Activated CD8-positive, alpha-beta T cell treated with anti-CD3 and anti-CD28 coated beads for 36 hours (primary cell): ENCODE measurements at regions not wholly inside any gene's neighbourhood (a gene's known extent, or its start where the extent isn't known, plus 50 kb on each side); places are given as distances from the start of the nearest gene placed in this dataset.

Source experiments
- ATAC-seq: fragments of 200-7000 bp; cut with Tn5 transposase; one replicate; pipeline ENCODE4 v1.10.0; 2021; ENCODE audit warnings: mild to moderate bottlenecking, moderate library complexity
- CTCF ChIA-PET: fragments of 350-600 bp; sonication (Branson Sonifier 250); formaldehyde crosslinking; loops from one replicate; lab custom pipeline; 2021; ENCODE audit warnings: antibody characterized with exemption; lab: Charles Lee
- POLR2A ChIA-PET: fragments of 350-600 bp; sonication (Branson Sonifier 250); formaldehyde crosslinking; loops from one replicate; lab custom pipeline; 2021; ENCODE audit warnings: antibody characterized with exemption; lab: Charles Lee
- DNase-seq: peaks from one replicate; pipeline ENCODE4 v3.0.0-alpha.2; 2020
- H3K27ac Mint-ChIP-seq: one replicate; pipeline ENCODE4 v1.8.0; 2021; ENCODE audit warnings: mild to moderate bottlenecking, mixed read lengths
- H3K27me3 Mint-ChIP-seq: one replicate; pipeline ENCODE4 v1.8.0; 2021; ENCODE audit warnings: mixed read lengths
- H3K36me3 Mint-ChIP-seq: one replicate; pipeline ENCODE4 v1.8.0; 2021; ENCODE audit warnings: low read depth, mixed read lengths
- H3K4me1 Mint-ChIP-seq: one replicate; pipeline ENCODE4 v1.8.0; 2021; ENCODE audit warnings: low read depth, mixed read lengths
- H3K4me3 Mint-ChIP-seq: one replicate; pipeline ENCODE4 v1.8.0; 2021; ENCODE audit warnings: mild to moderate bottlenecking, moderate library complexity, mixed read lengths
- H3K9me3 Mint-ChIP-seq: one replicate; pipeline ENCODE4 v1.8.0; 2021; ENCODE audit warnings: mixed read lengths
- intact Hi-C: fragments of 100-400 bp; cut with micrococcal nuclease; formaldehyde crosslinking; loops from one replicate; pipeline ENCODE4 v1.10.0; 2022
- TF ChIP-seq, protein P1 (sequence below): fragments of 200-600 bp; IDR thresholded peaks from one replicate; pipeline ENCODE4 v1.8.0; 2022; ENCODE audit warnings: antibody characterized with exemption, mild to moderate bottlenecking

DNA sequence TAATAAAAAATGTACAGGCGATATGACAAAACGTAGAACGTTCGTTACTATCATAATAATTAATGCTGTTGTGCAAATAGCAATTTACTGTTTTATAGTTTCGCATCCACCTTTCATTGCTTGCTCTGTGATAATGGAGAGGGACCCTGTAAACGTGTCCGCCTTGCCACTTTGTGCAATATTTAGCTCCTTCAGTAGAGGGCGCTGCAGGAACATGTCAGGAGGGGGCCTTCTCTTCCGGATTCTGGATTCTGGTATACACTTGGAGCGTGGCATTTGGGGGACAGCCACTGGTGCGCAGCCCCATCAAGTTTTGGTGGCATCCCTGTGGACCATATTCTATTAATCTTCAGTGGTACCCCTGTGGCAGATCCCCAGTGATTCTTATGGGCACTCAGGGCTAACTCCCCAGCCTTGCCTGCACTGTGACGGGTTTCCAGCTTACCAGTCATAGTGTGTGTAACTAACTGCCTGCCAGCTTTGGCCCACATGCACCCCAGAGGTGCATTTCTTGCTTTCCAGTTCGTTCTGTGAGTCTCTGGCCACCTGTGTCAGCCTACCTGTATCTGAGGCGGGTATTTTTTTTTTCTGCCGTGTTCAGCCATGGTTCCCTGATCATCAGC is 140.3 kb downstream of the CYRIA start:
- Mint-ChIP-seq H3K4me1 (no peaks in the 10 kb centered on the region), H3K4me3 (no peak overlapping the region), H3K36me3 (no peaks in the 10 kb centered on the region), H3K27me3 (peaks cover 6% of the 10 kb centered on the region), H3K27ac (no peak overlapping the region), H3K9me3 (no peaks in the 10 kb centered on the region)
- TF ChIP-seq, protein P1, sequence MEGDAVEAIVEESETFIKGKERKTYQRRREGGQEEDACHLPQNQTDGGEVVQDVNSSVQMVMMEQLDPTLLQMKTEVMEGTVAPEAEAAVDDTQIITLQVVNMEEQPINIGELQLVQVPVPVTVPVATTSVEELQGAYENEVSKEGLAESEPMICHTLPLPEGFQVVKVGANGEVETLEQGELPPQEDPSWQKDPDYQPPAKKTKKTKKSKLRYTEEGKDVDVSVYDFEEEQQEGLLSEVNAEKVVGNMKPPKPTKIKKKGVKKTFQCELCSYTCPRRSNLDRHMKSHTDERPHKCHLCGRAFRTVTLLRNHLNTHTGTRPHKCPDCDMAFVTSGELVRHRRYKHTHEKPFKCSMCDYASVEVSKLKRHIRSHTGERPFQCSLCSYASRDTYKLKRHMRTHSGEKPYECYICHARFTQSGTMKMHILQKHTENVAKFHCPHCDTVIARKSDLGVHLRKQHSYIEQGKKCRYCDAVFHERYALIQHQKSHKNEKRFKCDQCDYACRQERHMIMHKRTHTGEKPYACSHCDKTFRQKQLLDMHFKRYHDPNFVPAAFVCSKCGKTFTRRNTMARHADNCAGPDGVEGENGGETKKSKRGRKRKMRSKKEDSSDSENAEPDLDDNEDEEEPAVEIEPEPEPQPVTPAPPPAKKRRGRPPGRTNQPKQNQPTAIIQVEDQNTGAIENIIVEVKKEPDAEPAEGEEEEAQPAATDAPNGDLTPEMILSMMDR, result peak; percentile 67
- ChIA-PET CTCF (interaction anchor here (0.8 to 1.9 kb wide), 5 partner anchors 9 to 231 kb away, joined by 3 to 8 read pairs (median 4); no protein-coding TSS in a partner anchor), POLR2A (no interaction called here)
- intact Hi-C loops, result loop anchor here (10.0 kb wide), 1 partner anchor 79 kb away; no protein-coding TSS in a partner anchor
- ATAC-seq (no peak), DNase-seq (peak; percentile 38)

DNA sequence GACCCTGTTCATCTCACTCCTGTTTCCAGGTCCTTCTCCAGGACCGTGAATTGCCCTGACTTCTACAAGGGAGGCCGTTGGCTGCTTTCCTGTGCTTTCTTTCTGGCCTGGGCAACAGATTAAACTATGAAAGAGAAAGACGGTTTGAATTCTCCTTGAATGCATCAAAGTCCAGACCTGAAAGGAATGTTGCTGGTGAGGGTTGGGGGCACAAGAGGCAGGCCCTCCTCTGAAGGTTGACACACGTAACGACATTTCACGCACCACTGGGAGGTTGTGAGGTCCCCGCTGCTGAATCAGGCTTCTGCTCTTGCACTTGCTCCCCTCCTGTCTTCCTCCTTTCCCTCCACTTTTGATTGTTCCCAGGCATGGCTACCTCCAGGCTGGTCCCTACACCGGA is 141.9 kb downstream of the CYRIA start:
- CTCF ChIA-PET, result no interaction called here
- no peak overlapping the region for H3K27ac Mint-ChIP-seq
- intact Hi-C loops, result loop anchor here (10.0 kb wide), 1 partner anchor 81 kb away; no protein-coding TSS in a partner anchor
- no peaks in the 10 kb centered on the region for H3K4me1 Mint-ChIP-seq
- no peak overlapping the region for H3K4me3 Mint-ChIP-seq
- TF ChIP-seq, protein P1, result no peak
- peaks cover 6% of the 10 kb centered on the region for H3K27me3 Mint-ChIP-seq
- DNase-seq, result no peak
- no peaks in the 10 kb centered on the region for H3K36me3 Mint-ChIP-seq
- POLR2A ChIA-PET, result no interaction called here
- H3K9me3 Mint-ChIP-seq, result no peaks in the 10 kb centered on the region
- ATAC-seq, result no peak

DNA sequence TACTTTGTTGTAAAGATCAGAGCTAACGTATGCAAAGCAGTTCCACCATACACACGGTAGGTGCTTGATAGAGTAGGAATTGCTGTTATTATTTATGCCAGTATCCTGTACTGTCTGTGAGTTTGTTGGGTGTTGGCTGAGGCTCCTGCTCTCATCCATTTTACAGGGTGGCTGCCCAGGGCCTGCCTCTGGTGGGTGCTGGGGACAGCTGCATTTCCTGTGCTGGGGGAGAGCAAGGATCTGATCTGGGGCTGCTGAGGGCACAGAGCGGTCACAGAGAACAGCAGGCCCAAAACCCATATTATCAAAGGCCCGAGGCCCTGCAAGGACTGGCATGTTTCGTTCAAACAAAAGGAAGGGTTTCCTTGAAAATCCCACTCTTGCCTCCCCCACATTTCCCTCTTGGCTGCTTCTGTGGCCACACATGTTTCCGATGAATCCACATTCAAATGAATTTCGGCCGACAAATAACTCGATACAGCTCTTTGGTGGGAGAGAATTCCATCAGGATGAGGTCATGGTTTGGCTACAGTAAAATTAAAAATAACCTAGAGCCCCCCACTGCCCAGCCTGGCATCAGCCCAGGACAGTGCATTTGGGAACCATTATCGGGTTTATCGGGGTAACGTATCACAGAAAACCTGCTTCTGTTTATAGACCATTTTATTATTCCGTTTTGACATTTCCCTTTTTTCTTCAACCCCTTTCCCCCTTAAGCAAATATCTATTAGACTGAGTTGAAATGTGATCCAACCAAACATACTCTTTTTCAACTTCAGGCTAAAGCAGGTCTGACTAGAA is 143.4 kb downstream of the CYRIA start:
- Mint-ChIP-seq H3K36me3 (no peaks in the 10 kb centered on the region), H3K9me3 (no peaks in the 10 kb centered on the region), H3K4me3 (no peak overlapping the region), H3K27ac (no peak overlapping the region), H3K27me3 (peaks cover 3% of the 10 kb centered on the region), H3K4me1 (no peaks in the 10 kb centered on the region)
- ATAC-seq (no peak), DNase-seq (no peak)
- TF ChIP-seq, protein P1, result no peak
- intact Hi-C loops, result loop anchor here (10.0 kb wide), 1 partner anchor 83 kb away; no protein-coding TSS in a partner anchor
- ChIA-PET CTCF (no interaction called here), POLR2A (no interaction called here)

DNA sequence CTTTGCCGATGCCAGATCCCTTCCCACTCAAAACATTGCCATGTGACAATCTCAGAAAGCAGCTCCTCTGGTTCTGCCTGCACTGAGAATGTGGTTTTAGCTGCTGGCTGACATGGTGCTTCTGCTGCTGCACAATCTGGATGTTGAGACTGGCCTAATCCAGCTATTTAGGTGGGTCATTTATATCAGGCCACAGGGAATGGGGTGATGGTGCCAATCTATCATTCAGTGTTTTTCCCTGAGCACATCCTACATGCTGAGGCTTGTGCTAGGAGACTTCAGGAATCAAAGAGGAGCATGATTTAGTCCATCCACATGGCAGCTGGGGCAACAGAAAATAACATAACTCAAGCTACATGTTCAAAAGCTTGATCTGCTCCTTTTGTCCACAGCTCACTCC is 144.7 kb downstream of the CYRIA start:
- Mint-ChIP-seq H3K36me3 (no peaks in the 10 kb centered on the region), H3K4me3 (no peak overlapping the region), H3K4me1 (no peaks in the 10 kb centered on the region), H3K27ac (no peak overlapping the region), H3K9me3 (no peaks in the 10 kb centered on the region), H3K27me3 (no peaks in the 10 kb centered on the region)
- ChIA-PET POLR2A (no interaction called here), CTCF (no interaction called here)
- no peak for DNase-seq
- TF ChIP-seq, protein P1, result no peak
- ATAC-seq, result no peak
- intact Hi-C loops, result loop anchor here (10.0 kb wide), 1 partner anchor 84 kb away; no protein-coding TSS in a partner anchor

DNA sequence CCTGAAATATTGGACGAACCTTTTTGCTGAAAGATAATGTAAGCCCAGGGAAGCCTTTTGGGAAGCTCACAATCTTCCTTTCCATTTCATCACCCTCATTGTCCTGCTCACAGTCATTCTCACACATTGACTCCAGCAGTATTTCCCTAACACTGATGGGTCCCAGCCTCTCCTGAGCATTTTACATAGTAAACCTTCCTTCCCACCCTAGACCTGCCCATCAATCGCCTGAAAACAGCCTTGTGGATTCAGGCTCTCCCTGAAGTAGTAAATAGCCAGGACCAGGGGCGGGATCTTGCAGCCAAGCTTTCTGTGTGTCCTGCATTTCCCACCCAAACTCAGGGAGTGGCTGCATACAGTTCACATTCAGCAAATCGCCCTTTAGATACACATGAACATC is 149.9 kb downstream of the CYRIA start:
- DNase-seq (no peak), ATAC-seq (no peak)
- Mint-ChIP-seq H3K27ac (no peak overlapping the region), H3K36me3 (no peaks in the 10 kb centered on the region), H3K4me3 (no peak overlapping the region), H3K27me3 (peaks cover 2% of the 10 kb centered on the region), H3K9me3 (no peaks in the 10 kb centered on the region), H3K4me1 (no peaks in the 10 kb centered on the region)
- TF ChIP-seq, protein P1, result no peak
- POLR2A ChIA-PET, result no interaction called here
- intact Hi-C loops, result no loop called here
- CTCF ChIA-PET, result interaction anchor here (1.0 to 1.1 kb wide), 2 partner anchors 10 to 241 kb away, joined by 3 read pairs; no protein-coding TSS in a partner anchor
